SU-DHL-6 (cell line): ENCODE measurements at regions not wholly inside any gene's neighbourhood (a gene's known extent, or its start where the extent isn't known, plus 50 kb on each side); places are given as distances from the start of the nearest gene placed in this dataset.

ENCODE experiments used
- H2AFZ ChIP-seq: fragments of 200-600 bp; sonication (generic); 2 replicates; pipeline ENCODE4 v1.6.1; 2014; ENCODE audit warnings: low read depth, mild to moderate bottlenecking, moderate library complexity, mixed read lengths, antibody characterized with exemption, low read length; ENCODE audit not compliant: severe bottlenecking
- H3F3A ChIP-seq: fragments of 200-600 bp; shearing (Covaris generic); 2 replicates; pipeline ENCODE4 v1.6.0; 2016; ENCODE audit warnings: antibody characterized with exemption, mild to moderate bottlenecking; ENCODE audit not compliant: insufficient read depth
- H3K27ac ChIP-seq: fragments of 200-600 bp; sonication (generic); 2 replicates; pipeline ENCODE4 v1.5.1; 2016; ENCODE audit warnings: low read depth, mild to moderate bottlenecking, low read length, moderate library complexity, mixed read lengths
- H3K27me3 ChIP-seq: fragments of 200-600 bp; sonication (generic), shearing (Covaris generic); 2 replicates; pipeline ENCODE4 v1.6.0; 2014; ENCODE audit warnings: mild to moderate bottlenecking, low read length
- H3K36me3 ChIP-seq: fragments of 200-600 bp; sonication (generic); 2 replicates; pipeline ENCODE4 v1.6.1; 2014; ENCODE audit warnings: mild to moderate bottlenecking, low read length, mixed read lengths
- H3K4me2 ChIP-seq: fragments of 300-600, 200-600 bp; shearing (Covaris generic), sonication (generic); 2 replicates; pipeline ENCODE4 v1.6.0; 2014; ENCODE audit warnings: low read length, low read depth, mild to moderate bottlenecking; ENCODE audit not compliant: poor library complexity, severe bottlenecking
- H3K4me3 ChIP-seq: fragments of 200-600 bp; sonication (generic); 2 replicates; pipeline ENCODE4 v1.5.1; 2014; ENCODE audit warnings: antibody characterized with exemption, low read length, mild to moderate bottlenecking, mixed read lengths; ENCODE audit not compliant: insufficient read depth, poor library complexity, severe bottlenecking
- H3K79me2 ChIP-seq: fragments of 200-600 bp; sonication (generic); 2 replicates; pipeline ENCODE4 v1.6.1; 2014; ENCODE audit warnings: mild to moderate bottlenecking, low read length, moderate library complexity; ENCODE audit not compliant: insufficient read depth
- H3K9ac ChIP-seq: fragments of 200-600 bp; sonication (generic); 2 replicates; pipeline ENCODE4 v1.7.0; 2014; ENCODE audit warnings: mild to moderate bottlenecking, low read length
- H3K9me2 ChIP-seq: fragments of 200-600 bp; sonication (generic); replicated peaks from 2 replicates; pipeline ENCODE4 v1.6.1; 2014; ENCODE audit warnings: low read length; ENCODE audit not compliant: insufficient read depth
- H3K9me3 ChIP-seq: fragments of 200-600 bp; sonication (generic); 2 replicates; pipeline ENCODE4 v1.6.1; 2014; ENCODE audit warnings: low read length, mixed read lengths; ENCODE audit not compliant: insufficient read depth
- H4K20me1 ChIP-seq: fragments of 200-600 bp; sonication (generic); 2 replicates; pipeline ENCODE4 v1.6.1; 2014; ENCODE audit warnings: low read depth, mild to moderate bottlenecking, antibody characterized with exemption, low read length, moderate library complexity, mixed read lengths
- CTCF ChIP-seq: fragments of 200-600 bp; sonication (generic); IDR thresholded peaks from one replicate; pipeline ENCODE4 v1.5.1; 2017; ENCODE audit warnings: antibody characterized with exemption, mild to moderate bottlenecking, low read length, moderate library complexity; ENCODE audit not compliant: insufficient read depth, poor library complexity, severe bottlenecking
- EZH2phosphoT487 ChIP-seq: fragments of 200-600 bp; sonication (generic), shearing (Covaris generic); conservative IDR thresholded peaks from 2 replicates; pipeline ENCODE4 v1.6.1; 2018; ENCODE audit warnings: mild to moderate bottlenecking, antibody characterized with exemption, low read length, moderate library complexity, mixed read lengths

- no peaks in the 10 kb centered on the region for H3K9me2 ChIP-seq
- H3K27me3 ChIP-seq = no peaks in the 10 kb centered on the region
- H3K4me2 ChIP-seq = no peak overlapping the region
- H3K4me3 ChIP-seq = no peak overlapping the region
- no peaks in the 10 kb centered on the region for H3F3A ChIP-seq
- no peak overlapping the region for H2AFZ ChIP-seq
- H4K20me1 ChIP-seq = no peaks in the 10 kb centered on the region
- H3K79me2 ChIP-seq = no peaks in the 10 kb centered on the region
- H3K9ac ChIP-seq = no peak overlapping the region
- no peaks in the 10 kb centered on the region for H3K9me3 ChIP-seq
- H3K36me3 ChIP-seq = no peaks in the 10 kb centered on the region
- no peak overlapping the region for H3K27ac ChIP-seq
- TF ChIP-seq CTCF = no peak
- TF ChIP-seq EZH2phosphoT487 = no peak
Measured at GRCh38 chr15:93414576-93415231, 325.7 kb upstream of the RGMA start.

GRCh38 chr15:93413745-93414144 is 324.7 kb upstream of the RGMA start:
- no peak for TF ChIP-seq CTCF
- no peak for TF ChIP-seq EZH2phosphoT487
- Histone ChIP-seq H3K9ac (no peak overlapping the region), H3K4me2 (no peak overlapping the region), H3F3A (no peaks in the 10 kb centered on the region), H3K79me2 (no peaks in the 10 kb centered on the region), H2AFZ (no peak overlapping the region), H3K4me3 (no peak overlapping the region), H4K20me1 (no peaks in the 10 kb centered on the region), H3K9me3 (no peaks in the 10 kb centered on the region), H3K9me2 (no peaks in the 10 kb centered on the region), H3K27me3 (no peaks in the 10 kb centered on the region), H3K27ac (no peak overlapping the region), H3K36me3 (no peaks in the 10 kb centered on the region)

GRCh38 chr15:93399121-93399520 is 310.1 kb upstream of the RGMA start:
- Histone ChIP-seq H4K20me1 (no peaks in the 10 kb centered on the region), H3K27me3 (no peaks in the 10 kb centered on the region), H3K4me3 (no peak overlapping the region), H3K27ac (no peak overlapping the region), H3K9me2 (no peaks in the 10 kb centered on the region), H3K9ac (no peak overlapping the region), H3K4me2 (no peak overlapping the region), H3K36me3 (no peaks in the 10 kb centered on the region), H2AFZ (no peak overlapping the region), H3K9me3 (no peaks in the 10 kb centered on the region), H3F3A (no peaks in the 10 kb centered on the region), H3K79me2 (no peaks in the 10 kb centered on the region)
- no peak for TF ChIP-seq EZH2phosphoT487
- TF ChIP-seq CTCF = no peak
